ENCODE measurements at regions not wholly inside any gene's neighbourhood (a gene's known extent, or its start where the extent isn't known, plus 50 kb on each side); places are given as distances from the start of the nearest gene placed in this dataset.

- Histone ChIP-seq H3K36me3 (ENCODE audit: low read depth) (no peaks in the 10 kb centered on the region), H3K9me3 (no peaks in the 10 kb centered on the region), H3K4me1 (ENCODE audit: low read depth) (no peaks in the 10 kb centered on the region), H3K4me3 (no peak overlapping the region)
- no peak for ATAC-seq
- TF ChIP-seq CTCF (IDR thresholded peaks at IDR 0.05) = no peak
- intact Hi-C loops (cut with DNase I, micrococcal nuclease) = no loop called here
- DNase-seq = no peak
Observed at GRCh38 chr4:187192266-187192665, 468.6 kb upstream of the FAT1 start.

- intact Hi-C loops (cut with DNase I, micrococcal nuclease) = no loop called here
- Histone ChIP-seq H3K4me1 (ENCODE audit: low read depth) (no peaks in the 10 kb centered on the region), H3K36me3 (ENCODE audit: low read depth) (no peaks in the 10 kb centered on the region), H3K9me3 (no peaks in the 10 kb centered on the region), H3K4me3 (no peak overlapping the region)
- no peak for TF ChIP-seq CTCF (IDR thresholded peaks at IDR 0.05)
- ATAC-seq = peak; percentile 72
- no peak for DNase-seq
Observed at GRCh38 chr4:187193141-187193540, 469.5 kb upstream of the FAT1 start.

GRCh38 chr4:187204389-187204918, 480.8 kb upstream of the FAT1 start:
- TF ChIP-seq CTCF (IDR thresholded peaks at IDR 0.05) = no peak
- H3K4me3 ChIP-seq = no peak overlapping the region
- H3K4me1 ChIP-seq (ENCODE audit: low read depth) = no peaks in the 10 kb centered on the region
- no peak for DNase-seq
- H3K9me3 ChIP-seq = peaks cover 10% of the 10 kb centered on the region
- no peaks in the 10 kb centered on the region for H3K36me3 ChIP-seq (ENCODE audit: low read depth)
- no peak for ATAC-seq
- intact Hi-C loops (cut with DNase I, micrococcal nuclease) = no loop called here

- ATAC-seq (no peak), DNase-seq (no peak)
- no peak overlapping the region for H3K4me3 ChIP-seq
- no peaks in the 10 kb centered on the region for H3K9me3 ChIP-seq
- intact Hi-C loops (cut with DNase I, micrococcal nuclease) = no loop called here
- no peaks in the 10 kb centered on the region for H3K4me1 ChIP-seq (ENCODE audit: low read depth)
- H3K36me3 ChIP-seq (ENCODE audit: low read depth) = no peaks in the 10 kb centered on the region
- no peak for TF ChIP-seq CTCF (IDR thresholded peaks at IDR 0.05)
Observed at GRCh38 chr4:187207931-187208330, 484.3 kb upstream of the FAT1 start.

GRCh38 chr4:187208651-187209050, 485.0 kb upstream of the FAT1 start:
- ATAC-seq = peak; percentile 55
- Histone ChIP-seq H3K36me3 (ENCODE audit: low read depth) (no peaks in the 10 kb centered on the region), H3K9me3 (no peaks in the 10 kb centered on the region), H3K4me3 (no peak overlapping the region), H3K4me1 (ENCODE audit: low read depth) (no peaks in the 10 kb centered on the region)
- intact Hi-C loops (cut with DNase I, micrococcal nuclease) = no loop called here
- DNase-seq = no peak
- no peak for TF ChIP-seq CTCF (IDR thresholded peaks at IDR 0.05)
